ENCODE measurements at regions not wholly inside any gene's neighbourhood (a gene's known extent, or its start where the extent isn't known, plus 50 kb on each side); places are given as distances from the start of the nearest gene placed in this dataset.

DNA sequence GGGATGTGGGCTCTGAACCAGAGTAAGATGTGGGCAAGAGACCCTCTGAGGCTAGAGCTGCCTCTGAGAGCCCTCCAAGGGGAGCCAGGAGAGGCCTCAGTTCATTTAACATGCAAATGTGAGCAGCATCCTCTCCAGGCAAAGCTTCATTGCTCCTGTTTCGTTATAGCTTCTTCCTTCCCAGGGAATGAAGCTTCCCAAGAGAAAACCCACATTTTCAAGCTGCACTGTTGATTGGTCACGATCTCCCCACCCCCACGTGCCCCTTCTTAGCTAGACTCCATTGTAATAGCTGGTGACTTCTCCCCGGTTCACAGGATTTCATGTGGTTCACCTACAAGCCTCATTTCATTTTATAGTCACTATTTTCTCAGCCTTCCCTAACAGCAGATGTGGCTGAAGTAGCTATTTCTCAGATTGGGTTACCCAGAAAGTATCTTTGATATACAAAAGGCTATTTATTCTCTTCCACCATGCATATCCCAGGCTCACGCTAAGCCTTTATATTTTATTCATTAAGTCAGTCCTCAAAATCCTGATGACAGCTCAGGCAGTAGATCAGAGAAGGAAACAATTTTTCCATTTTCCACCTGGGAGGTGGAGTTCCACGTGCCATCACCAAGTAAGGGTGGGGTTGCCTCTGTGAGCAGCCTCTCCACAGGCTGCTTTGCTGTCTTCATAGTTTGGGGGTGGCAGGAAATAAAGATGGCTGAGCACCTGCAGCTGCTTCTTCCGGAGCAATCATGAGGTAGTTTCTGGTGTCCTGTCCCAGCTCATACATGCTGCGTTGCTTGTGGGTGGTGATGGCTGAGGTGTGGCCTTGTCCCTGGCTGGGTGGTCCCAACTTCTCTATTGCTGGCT, 178.3 kb upstream of the RAB4A start:
- no peak for DNase-seq (ENCODE audit: low read depth)

DNA sequence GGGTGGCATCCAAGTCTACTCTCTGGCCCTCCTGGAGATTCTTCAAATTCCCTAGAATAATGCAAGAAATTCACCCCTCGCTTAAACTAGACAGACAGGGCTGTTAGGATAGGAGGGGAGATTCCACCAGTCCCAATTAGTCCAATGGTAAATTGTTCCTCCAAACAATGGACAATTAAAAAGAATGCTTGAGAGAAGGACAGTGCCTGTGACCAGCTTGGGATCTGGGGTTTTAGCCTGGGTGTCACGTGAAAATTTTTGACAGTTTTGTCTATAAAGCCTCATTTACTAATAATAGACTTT, 177.7 kb upstream of the RAB4A start:
- DNase-seq (ENCODE audit: low read depth) = no peak

DNA sequence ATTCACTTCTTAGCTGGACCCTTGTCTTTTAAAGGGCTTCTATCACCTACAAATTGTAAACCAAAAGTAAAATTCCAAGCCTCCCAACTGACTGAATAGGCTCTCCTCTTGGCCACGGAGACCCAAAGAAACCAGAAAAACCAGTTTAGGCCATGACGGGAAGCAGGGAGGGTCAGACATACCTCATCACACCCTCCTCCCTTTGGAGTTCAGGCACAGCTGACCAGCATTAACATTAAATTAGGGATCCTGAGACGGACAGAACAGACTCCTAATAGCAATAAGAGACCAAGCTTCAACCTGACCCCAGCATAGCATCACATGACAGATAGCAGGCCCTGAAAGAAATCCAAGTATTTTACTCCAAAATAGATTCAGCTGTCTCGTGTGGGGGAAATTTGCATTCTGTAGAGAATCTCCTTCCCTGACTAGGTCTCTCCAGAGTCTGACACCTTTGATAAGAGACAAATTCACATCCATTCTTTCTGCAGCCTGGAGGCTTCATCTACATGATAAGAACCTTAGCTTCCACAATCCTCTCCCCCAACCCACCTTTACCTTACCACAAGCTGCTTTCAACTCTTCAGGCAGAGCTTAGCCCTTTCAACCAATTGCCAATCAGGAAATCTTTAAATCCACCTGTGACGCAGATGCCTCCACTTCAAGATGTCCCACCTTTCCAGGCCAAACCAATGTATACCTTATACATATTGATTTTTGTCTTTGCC, 177.1 kb upstream of the RAB4A start:
- DNase-seq (ENCODE audit: low read depth) = no peak

GRCh38 chr1:229094476-229095311, 176.2 kb upstream of the RAB4A start:
- DNase-seq (ENCODE audit: low read depth) = no peak

GRCh38 chr1:229095325-229095724, 175.6 kb upstream of the RAB4A start:
- DNase-seq (ENCODE audit: low read depth) = no peak

GRCh38 chr1:229097356-229097755, 173.6 kb upstream of the RAB4A start:
- no peak for DNase-seq (ENCODE audit: low read depth)

- no peak for DNase-seq (ENCODE audit: low read depth)
Measured at GRCh38 chr1:229098361-229098760, 172.6 kb upstream of the RAB4A start.

- no peak for DNase-seq (ENCODE audit: low read depth)
Measured at GRCh38 chr1:229098903-229099578, 171.9 kb upstream of the RAB4A start.

DNA sequence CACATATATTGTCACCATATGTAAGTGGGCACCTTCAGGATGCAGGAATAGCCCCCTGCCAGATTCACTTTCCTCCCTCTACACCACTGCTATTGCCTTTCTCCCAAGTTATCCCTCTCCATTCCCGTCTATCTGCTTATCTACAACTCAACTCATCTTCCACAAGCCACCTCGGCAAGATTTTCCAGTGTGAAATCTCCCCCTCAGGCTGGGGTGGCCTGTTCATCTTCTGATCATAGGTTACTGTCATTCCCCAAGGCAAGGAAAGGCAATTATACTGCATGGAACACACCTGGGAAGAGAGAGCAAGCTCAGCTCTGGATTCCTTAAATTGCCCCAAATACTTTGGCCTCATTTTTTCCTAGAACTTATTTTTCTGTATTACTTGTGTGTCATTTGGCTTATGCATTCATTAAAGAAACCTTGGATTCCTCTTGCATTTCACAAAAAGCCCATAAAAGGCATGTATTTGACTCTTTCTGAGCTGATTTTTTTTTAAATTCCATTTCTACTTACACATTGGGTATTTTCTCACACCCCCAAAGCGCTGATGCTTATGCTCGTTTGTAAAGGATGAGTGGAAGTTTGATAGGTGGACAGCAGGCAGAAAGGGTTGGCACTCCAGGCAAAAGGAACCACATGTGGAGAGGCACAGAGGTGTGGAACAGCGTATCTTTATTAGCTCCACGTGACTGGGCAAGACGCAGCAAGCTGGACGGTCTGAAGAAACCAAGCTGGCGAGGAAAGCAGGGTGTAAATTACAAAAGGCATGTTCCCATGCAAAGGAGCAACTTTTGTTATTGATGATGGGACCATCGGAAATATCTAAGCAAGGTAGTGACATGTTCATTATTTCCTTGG, 169.7 kb upstream of the RAB4A start:
- no peak for DNase-seq (ENCODE audit: low read depth)

DNA sequence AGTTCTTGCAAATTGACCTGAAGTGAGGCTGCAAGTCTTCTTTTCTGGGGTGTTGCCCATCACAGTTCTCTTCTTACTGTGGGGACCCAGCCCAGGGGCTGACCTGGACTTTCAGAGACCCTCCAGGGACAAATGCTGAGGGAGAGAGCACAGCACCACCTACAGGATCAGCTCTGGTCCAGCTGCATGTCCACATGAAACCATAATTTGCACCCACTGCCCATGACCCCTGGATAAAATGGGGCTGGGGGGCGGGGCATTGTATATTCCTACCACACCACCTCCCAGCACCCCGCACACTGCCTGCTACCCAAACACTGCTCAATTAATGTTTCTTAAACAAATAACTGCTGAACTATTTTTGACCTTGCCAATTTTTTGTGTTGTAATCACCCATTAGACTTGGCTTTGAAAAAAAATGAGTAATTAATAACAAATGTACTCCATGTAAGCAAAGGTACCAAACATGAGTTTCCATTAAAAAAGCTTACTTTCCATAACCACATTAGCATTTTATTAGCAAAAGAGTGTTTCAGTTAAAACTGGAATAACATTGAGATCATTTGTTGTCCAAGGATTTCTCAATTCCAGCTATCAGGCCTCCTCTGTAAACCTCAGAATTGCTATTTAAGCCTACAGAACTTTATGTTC, 168.0 kb upstream of the RAB4A start:
- no peak for DNase-seq (ENCODE audit: low read depth)

DNA sequence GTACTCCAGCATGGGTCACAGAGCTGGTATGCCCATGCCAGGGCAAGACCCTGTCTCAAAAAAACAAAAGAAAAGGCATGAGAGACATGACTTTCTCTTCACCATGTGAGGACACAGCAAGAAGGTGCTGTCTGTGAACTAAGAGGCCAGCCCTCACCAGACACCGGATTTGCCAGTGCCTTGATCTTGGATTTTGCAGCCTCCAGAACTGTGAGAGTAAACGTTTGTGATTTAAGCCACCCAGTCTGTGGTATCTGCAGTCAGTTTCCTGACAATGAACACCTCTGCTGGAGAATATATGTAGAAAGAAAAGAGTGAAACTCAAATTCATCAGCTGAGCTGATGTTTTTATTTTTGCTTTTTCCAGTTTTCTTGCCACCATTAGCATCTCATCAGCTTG, 166.3 kb upstream of the RAB4A start:
- DNase-seq (ENCODE audit: low read depth) = no peak

GRCh38 chr1:229105109-229105508, 165.8 kb upstream of the RAB4A start:
- no peak for DNase-seq (ENCODE audit: low read depth)

GRCh38 chr1:229105822-229106525, 164.9 kb upstream of the RAB4A start:
- no peak for DNase-seq (ENCODE audit: low read depth)

- no peak for DNase-seq (ENCODE audit: low read depth)
Measured at GRCh38 chr1:229106526-229107125, 164.3 kb upstream of the RAB4A start.

DNA sequence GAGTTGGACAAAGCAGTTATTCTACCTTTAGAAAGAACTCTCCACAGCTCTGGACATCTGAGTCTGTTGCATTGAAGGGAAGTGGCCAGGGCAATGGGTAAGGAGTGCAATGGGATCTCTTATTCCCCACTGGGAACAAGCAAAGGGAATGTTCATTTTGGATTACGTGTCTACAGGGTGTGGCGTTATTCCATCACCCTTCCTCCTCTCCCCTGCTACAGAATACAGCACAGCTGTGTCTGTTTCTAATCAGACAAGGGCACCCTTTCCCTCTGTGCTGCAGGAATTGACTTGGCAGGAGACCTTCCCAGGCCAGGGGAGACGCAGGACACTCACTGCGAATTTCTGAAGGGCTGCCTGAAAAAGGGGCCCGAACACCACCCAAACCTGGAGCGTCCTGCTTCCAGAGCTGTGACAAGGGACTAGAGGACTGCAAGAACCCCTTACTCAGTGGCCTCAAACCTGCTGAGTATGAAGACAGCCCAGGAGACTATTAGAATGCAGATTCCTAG, 163.6 kb upstream of the RAB4A start:
- peak; percentile 21 for DNase-seq (ENCODE audit: low read depth)

DNA sequence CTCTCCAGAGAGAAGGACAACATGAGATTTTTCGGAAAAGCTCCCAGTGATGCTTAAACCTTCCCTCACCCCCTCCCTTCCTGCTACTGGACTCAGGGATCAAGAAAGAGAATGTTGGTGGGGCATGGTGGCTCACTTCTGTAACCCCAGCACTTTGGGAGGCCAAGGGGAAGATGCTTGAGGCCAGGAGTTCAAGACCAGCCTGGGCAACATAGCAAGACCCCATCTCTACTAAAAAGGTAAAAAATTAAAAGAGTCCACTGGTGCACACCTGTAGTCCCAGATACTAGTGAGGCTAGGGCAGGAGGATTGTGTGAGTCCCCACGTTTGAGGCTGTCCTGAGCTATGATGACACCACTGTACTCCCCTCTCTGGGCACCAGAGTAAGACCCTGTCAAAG, 162.9 kb upstream of the RAB4A start:
- DNase-seq (ENCODE audit: low read depth) = no peak

- DNase-seq (ENCODE audit: low read depth) = no peak
Measured at GRCh38 chr1:229108598-229109201, 162.2 kb upstream of the RAB4A start.

DNA sequence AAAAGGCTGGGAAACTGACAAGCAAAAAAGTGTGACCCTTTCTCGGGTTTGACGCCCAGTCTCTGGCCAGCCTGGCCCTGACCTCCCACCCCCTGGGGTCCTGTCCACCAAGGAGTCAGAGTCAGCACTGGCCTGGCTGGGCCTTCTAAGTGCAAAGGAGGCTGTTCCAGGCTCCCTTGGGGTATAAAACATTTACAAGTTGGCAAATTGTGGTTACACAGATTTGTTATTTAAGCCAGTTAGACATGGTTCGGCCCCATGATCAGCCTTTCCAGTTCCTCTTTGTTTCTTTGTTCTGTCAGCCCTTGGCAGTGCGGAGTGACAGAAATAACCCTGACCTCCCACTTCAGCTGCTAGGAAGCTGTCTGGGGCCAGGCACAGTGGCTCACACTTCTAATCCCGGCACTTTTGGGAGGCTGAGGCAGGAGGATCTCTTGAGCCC, 161.6 kb upstream of the RAB4A start:
- DNase-seq (ENCODE audit: low read depth) = no peak

DNA sequence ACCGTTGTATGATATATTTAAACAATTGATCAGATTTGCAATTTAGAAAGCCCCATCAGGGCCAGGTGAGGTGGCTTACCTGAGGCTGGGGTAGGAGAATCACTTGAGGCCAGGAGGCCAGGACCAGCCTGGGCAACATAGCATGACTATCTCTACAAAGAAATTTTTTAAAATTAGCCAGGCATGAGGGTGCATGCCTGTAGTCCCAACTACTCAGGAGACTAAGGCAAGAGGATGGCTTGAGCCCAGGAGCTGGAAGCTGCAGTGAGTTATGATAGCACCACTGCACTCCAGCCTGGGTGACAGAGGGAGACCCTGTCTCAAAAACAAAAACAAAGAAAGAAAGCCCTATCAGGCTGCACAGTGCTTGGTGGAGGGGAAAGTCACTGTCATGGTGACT, 159.9 kb upstream of the RAB4A start:
- no peak for DNase-seq (ENCODE audit: low read depth)
